HEK293 (cell line): ENCODE measurements at regions not wholly inside any gene's neighbourhood (a gene's known extent, or its start where the extent isn't known, plus 50 kb on each side); places are given as distances from the start of the nearest gene placed in this dataset.

ENCODE experiments used
- CTCF ChIA-PET: fragments of 350-600 bp; formaldehyde crosslinking; extraction: SDS; loops from one replicate; lab custom pipeline; 2021; ENCODE audit warnings: antibody characterized with exemption; lab: Yijun Ruan, JAX
- POLR2A ChIA-PET: fragments of 300-600 bp; formaldehyde crosslinking; extraction: SDS; loops from one replicate; lab custom pipeline; 2020; ENCODE audit warnings: antibody characterized with exemption, inconsistent platforms; lab: Yijun Ruan, JAX
- H3K27ac ChIP-seq: fragments of 200-500 bp; sonication (Bioruptor generic); 2 replicates; pipeline ENCODE4 v1.5.1; 2014; ENCODE audit warnings: low read depth, low read length, control low read depth, inconsistent platforms; ENCODE audit errors: extremely low read depth
- H3K36me3 ChIP-seq, 2 experiments: fragments of 200-500 bp in 1 of 2; sonication (Bioruptor generic) in 1 of 2; 1 replicate in 1 of 2; 2 replicates in 1 of 2; pipeline ENCODE4 v1.5.1; 2014 to 2017; ENCODE audit warnings: inconsistent platforms in 2 of 2, low read length in 2 of 2; ENCODE audit not compliant: control insufficient read depth in 2 of 2, insufficient read depth in 1 of 2
- H3K4me1 ChIP-seq: fragments of 200-500 bp; sonication (Bioruptor generic); 2 replicates; pipeline ENCODE4 v1.5.1; 2014; ENCODE audit warnings: mild to moderate bottlenecking, low read length, inconsistent platforms; ENCODE audit not compliant: control insufficient read depth, insufficient read depth
- H3K4me3 ChIP-seq: 2 replicates; pipeline ENCODE4 v1.5.1; 2011; ENCODE audit warnings: low read depth, mild to moderate bottlenecking, control low read depth, low read length, moderate library complexity
- H3K9me3 ChIP-seq: fragments of 200-500 bp; sonication (Bioruptor generic); 2 replicates; pipeline ENCODE4 v1.5.1; 2014; ENCODE audit warnings: low read depth, low read length, inconsistent platforms; ENCODE audit not compliant: control insufficient read depth, insufficient read depth
- CTCF ChIP-seq: fragments of 450-650 bp; formaldehyde crosslinking; IDR thresholded peaks from 2 replicates; pipeline ENCODE4 v1.5.1; 2016; ENCODE audit warnings: missing biosample characterization, missing genetic modification characterization
- HOXD13 ChIP-seq: sonication (generic); formaldehyde crosslinking; IDR thresholded peaks from 2 replicates; pipeline ENCODE4 v1.8.0; 2022; ENCODE audit warnings: missing genetic modification reagents, borderline replicate concordance
- MEIS1 ChIP-seq: sonication (generic); formaldehyde crosslinking; IDR thresholded peaks from 2 replicates; pipeline ENCODE4 v1.8.1; 2022; ENCODE audit warnings: missing genetic modification reagents, mild to moderate bottlenecking, borderline replicate concordance
- PRDM2 ChIP-seq: fragments of 450-650 bp; formaldehyde crosslinking; IDR thresholded peaks from 2 replicates; pipeline ENCODE4 v1.5.1; 2016; ENCODE audit warnings: missing biosample characterization, missing genetic modification characterization, borderline replicate concordance
- REPIN1 ChIP-seq: fragments of 450-650 bp; formaldehyde crosslinking; IDR thresholded peaks from 2 replicates; pipeline ENCODE4 v1.5.1; 2017; ENCODE audit warnings: missing biosample characterization, missing genetic modification characterization, low read depth
- ZNF112 ChIP-seq: fragments of 450-650 bp; formaldehyde crosslinking; IDR thresholded peaks from 2 replicates; pipeline ENCODE4 v1.5.0; 2017; ENCODE audit warnings: missing biosample characterization, missing genetic modification characterization
- ZNF155 ChIP-seq: fragments of 450-650 bp; formaldehyde crosslinking; IDR thresholded peaks from 2 replicates; pipeline ENCODE4 v1.5.1; 2016; ENCODE audit warnings: missing biosample characterization, missing genetic modification characterization
- ZNF202 ChIP-seq: fragments of 450-650 bp; formaldehyde crosslinking; IDR thresholded peaks from 2 replicates; pipeline ENCODE4 v1.5.1; 2016; ENCODE audit warnings: missing biosample characterization, missing genetic modification characterization, borderline replicate concordance
- ZNF274 ChIP-seq, 2 experiments: fragments of 200-500 bp in 1 of 2; fragments of 450-650 bp in 1 of 2; sonication (Bioruptor generic) in 1 of 2; formaldehyde crosslinking in 1 of 2; IDR thresholded peaks; 2 replicates each; pipeline versions ENCODE4 v1.5.1 to v1.6.1; 2014 to 2016; ENCODE audit warnings: borderline replicate concordance in 1 of 2, inconsistent platforms in 1 of 2, low read length in 1 of 2, missing biosample characterization in 1 of 2, missing genetic modification characterization in 1 of 2
- ZNF335 ChIP-seq: fragments of 450-650 bp; formaldehyde crosslinking; conservative IDR thresholded peaks from 2 replicates; pipeline ENCODE4 v1.5.1; 2016; ENCODE audit warnings: missing biosample characterization, missing genetic modification characterization
- ZNF354C ChIP-seq: fragments of 450-650 bp; formaldehyde crosslinking; IDR thresholded peaks from 2 replicates; pipeline ENCODE4 v1.5.1; 2016; ENCODE audit warnings: missing biosample characterization, missing genetic modification characterization, low read depth, borderline replicate concordance
- ZNF433 ChIP-seq: fragments of 450-650 bp; formaldehyde crosslinking; IDR thresholded peaks from 2 replicates; pipeline ENCODE4 v1.5.1; 2016; ENCODE audit warnings: missing biosample characterization, missing genetic modification characterization, low read depth
- ZNF510 ChIP-seq: fragments of 450-650 bp; formaldehyde crosslinking; IDR thresholded peaks from 2 replicates; pipeline ENCODE4 v1.5.1; 2018; ENCODE audit warnings: mild to moderate bottlenecking, missing genetic modification characterization, missing biosample characterization; ENCODE audit not compliant: insufficient replicate concordance
- ZNF624 ChIP-seq: fragments of 450-650 bp; formaldehyde crosslinking; IDR thresholded peaks from 2 replicates; pipeline ENCODE4 v1.5.1; 2017; ENCODE audit warnings: missing biosample characterization, missing genetic modification characterization
- ZNF645 ChIP-seq: fragments of 450-650 bp; formaldehyde crosslinking; IDR thresholded peaks from 2 replicates; pipeline ENCODE4; 2016; ENCODE audit warnings: missing biosample characterization, missing genetic modification characterization
- ZNF660 ChIP-seq: fragments of 450-650 bp; IDR thresholded peaks from 2 replicates; pipeline ENCODE4 v1.5.1; 2018; ENCODE audit warnings: missing biosample characterization, mild to moderate bottlenecking, missing genetic modification characterization
- ZNF664 ChIP-seq: fragments of 450-650 bp; formaldehyde crosslinking; IDR thresholded peaks from 2 replicates; pipeline ENCODE4 v1.5.1; 2016; ENCODE audit warnings: missing biosample characterization, missing genetic modification characterization
- ZSCAN16 ChIP-seq: fragments of 450-650 bp; formaldehyde crosslinking; IDR thresholded peaks from 2 replicates; pipeline ENCODE4 v1.5.1; 2016; ENCODE audit warnings: missing biosample characterization, missing genetic modification characterization
- TF ChIP-seq, protein P1 (sequence below): fragments of 450-650 bp; formaldehyde crosslinking; IDR thresholded peaks from 2 replicates; pipeline ENCODE4 v1.5.1; 2016; ENCODE audit warnings: missing biosample characterization, missing genetic modification characterization
- TF ChIP-seq, protein P2 (sequence below): fragments of 450-650 bp; formaldehyde crosslinking; IDR thresholded peaks from 2 replicates; pipeline ENCODE4 v1.5.1; 2016; ENCODE audit warnings: missing biosample characterization, missing genetic modification characterization, borderline replicate concordance

DNA sequence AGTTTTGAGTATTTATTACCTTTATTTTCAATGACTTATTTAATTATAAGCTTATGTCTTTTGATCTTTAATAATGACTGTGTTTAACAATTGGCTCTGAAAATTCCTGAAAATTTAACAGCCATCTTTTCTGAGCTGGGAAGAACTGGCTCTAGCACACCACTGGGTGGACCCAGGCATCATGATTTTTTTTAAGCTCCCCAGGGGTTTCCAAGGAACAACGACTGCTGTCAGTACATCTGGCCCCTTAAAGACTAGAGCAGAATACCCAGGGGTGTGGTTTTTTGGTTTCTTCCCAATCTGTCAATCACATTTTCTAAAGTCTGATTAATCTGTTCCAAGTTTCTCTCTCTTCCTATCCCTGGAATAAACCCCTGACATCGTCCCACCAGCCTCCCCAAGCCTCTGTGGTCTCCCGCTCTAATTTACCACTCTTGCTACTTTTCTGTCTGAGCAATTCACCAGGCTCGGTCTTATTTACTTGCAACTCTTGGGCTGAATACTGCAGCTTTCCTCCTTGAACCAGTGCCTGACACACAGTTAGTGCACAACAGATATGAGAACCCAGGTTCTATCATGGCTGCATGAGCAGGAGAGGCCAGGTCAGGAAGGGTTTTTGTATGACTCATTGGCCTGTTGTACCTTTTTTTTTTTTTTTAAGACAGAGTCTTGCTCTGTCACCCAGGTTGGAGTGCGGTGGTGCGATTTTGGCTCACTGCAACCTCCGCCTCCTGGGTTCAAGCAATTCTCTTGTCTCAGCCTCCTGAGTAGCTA, 321.9 kb downstream of the ZSWIM6 start (continued):
- TF ChIP-seq ZNF335 (no peak), ZNF664 (no peak), ZNF274 (IDR thresholded peaks at IDR 0.05; ENCODE audit: low read length) (no peak), ZNF274 (tag by site-specific recombination; IDR thresholded peaks at IDR 0.05; ENCODE audit: borderline replicate concordance) (no peak), ZSCAN16 (no peak), PRDM2 (no peak), ZNF510 (tag by site-specific recombination) (no peak)
- TF ChIP-seq, protein P1, sequence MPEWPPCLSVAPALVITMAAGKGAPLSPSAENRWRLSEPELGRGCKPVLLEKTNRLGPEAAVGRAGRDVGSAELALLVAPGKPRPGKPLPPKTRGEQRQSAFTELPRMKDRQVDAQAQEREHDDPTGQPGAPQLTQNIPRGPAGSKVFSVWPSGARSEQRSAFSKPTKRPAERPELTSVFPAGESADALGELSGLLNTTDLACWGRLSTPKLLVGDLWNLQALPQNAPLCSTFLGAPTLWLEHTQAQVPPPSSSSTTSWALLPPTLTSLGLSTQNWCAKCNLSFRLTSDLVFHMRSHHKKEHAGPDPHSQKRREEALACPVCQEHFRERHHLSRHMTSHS (tag by site-specific recombination), result no peak
- TF ChIP-seq, all 188 proteins: peak for 0

DNA sequence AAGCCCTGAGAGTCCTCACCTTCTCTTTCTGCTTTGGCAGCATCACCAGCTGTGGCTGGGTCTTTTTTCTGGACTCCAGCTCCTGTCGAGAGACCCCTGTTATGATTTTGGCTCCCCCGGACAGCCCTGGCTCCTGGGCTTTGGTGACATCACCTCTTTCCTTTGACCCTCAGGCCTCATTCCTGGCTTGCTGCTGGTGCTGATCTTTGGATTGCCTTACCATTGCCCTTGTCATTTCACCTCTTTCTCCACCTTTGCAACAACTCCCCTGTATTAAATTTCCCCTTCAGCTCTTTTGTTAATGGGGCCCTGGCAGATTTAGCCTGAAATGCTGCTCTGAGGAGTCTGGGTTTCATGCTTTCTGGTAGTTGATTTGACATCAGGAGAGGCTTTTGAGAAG, 322.8 kb downstream of the ZSWIM6 start:
- ChIA-PET POLR2A (no interaction called here), CTCF (no interaction called here)

DNA sequence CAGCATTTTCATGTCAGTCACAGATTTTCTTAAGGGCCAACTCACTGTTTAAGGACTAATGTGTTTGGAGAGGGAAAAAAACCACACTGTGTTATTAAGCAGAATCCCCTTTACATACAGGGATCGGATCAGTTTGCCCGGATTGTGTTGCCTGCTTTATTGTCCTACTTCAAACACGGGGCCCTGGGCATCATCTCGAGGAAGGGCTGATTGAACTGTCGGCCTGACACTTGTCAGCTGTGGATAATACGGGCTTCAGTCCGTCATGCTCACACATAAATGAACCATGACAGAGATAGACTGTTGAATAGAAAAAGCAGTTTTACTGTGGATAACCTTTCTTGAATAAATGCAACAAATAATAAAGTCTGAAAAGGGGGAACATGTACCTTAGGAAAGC, 325.0 kb downstream of the ZSWIM6 start:
- H3K4me3 ChIP-seq, result no peak overlapping the region
- H3K4me1 ChIP-seq, result no peaks in the 10 kb centered on the region
- H3K9me3 ChIP-seq, result no peaks in the 10 kb centered on the region
- no peak overlapping the region for H3K27ac ChIP-seq
- CTCF ChIA-PET, result interaction anchor here (0.6 to 3.5 kb wide), 11 partner anchors 10 to 698 kb away, joined by 3 to 27 read pairs (median 3); no protein-coding TSS in a partner anchor
- POLR2A ChIA-PET, result no interaction called here
- no peaks in the 10 kb centered on the region for H3K36me3 ChIP-seq
- TF ChIP-seq ZNF645 (tag by site-specific recombination), result no peak
- TF ChIP-seq CTCF, result no peak
- TF ChIP-seq, protein P1 (tag by site-specific recombination), result no peak
- no peak for TF ChIP-seq ZNF202 (tag by site-specific recombination)
- no peak for TF ChIP-seq ZNF433 (tag by site-specific recombination)
- no peak for TF ChIP-seq ZNF624 (tag by site-specific recombination)
- TF ChIP-seq HOXD13 (CRISPR knock-in tag), result no peak

More for the DNA sequence above, 322.8 kb downstream of the ZSWIM6 start:
- H3K4me3 ChIP-seq, result no peak overlapping the region
- TF ChIP-seq MEIS1 (CRISPR knock-in tag), result no peak
- TF ChIP-seq ZNF155 (tag by site-specific recombination), result no peak
- no peak for TF ChIP-seq ZNF660 (tag by site-specific recombination)
- no peak for TF ChIP-seq ZNF112
- TF ChIP-seq REPIN1 (tag by site-specific recombination), result no peak
- TF ChIP-seq ZNF354C (tag by site-specific recombination), result no peak
- TF ChIP-seq, protein P2, sequence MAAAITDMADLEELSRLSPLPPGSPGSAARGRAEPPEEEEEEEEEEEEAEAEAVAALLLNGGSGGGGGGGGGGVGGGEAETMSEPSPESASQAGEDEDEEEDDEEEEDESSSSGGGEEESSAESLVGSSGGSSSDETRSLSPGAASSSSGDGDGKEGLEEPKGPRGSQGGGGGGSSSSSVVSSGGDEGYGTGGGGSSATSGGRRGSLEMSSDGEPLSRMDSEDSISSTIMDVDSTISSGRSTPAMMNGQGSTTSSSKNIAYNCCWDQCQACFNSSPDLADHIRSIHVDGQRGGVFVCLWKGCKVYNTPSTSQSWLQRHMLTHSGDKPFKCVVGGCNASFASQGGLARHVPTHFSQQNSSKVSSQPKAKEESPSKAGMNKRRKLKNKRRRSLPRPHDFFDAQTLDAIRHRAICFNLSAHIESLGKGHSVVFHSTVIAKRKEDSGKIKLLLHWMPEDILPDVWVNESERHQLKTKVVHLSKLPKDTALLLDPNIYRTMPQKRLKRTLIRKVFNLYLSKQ (tag by site-specific recombination), result no peak
- TF ChIP-seq, all 188 proteins: peak for 0
- H3K36me3 ChIP-seq, result no peaks in the 10 kb centered on the region
- H3K4me1 ChIP-seq, result no peaks in the 10 kb centered on the region
- H3K9me3 ChIP-seq, result no peaks in the 10 kb centered on the region
- no peak overlapping the region for H3K27ac ChIP-seq
